Testis (tissue), 2 donors: ENCODE measurements at regions not wholly inside any gene's neighbourhood (a gene's known extent, or its start where the extent isn't known, plus 50 kb on each side); places are given as distances from the start of the nearest gene placed in this dataset.

ENCODE experiments used
- DNase-seq: peaks from one replicate; pipeline ENCODE4 v3.0.0-alpha.2; 2019
- H3K27ac ChIP-seq, 2 donors: fragments of 200-600 bp; sonication (generic); one replicate each; pipeline ENCODE4 v1.5.1; 2019
- H3K27me3 ChIP-seq: fragments of 200-600 bp; sonication (generic); one replicate; pipeline ENCODE4 v1.5.1; 2019
- H3K36me3 ChIP-seq: fragments of 200-600 bp; sonication (generic); one replicate; pipeline ENCODE4 v1.5.1; 2017; ENCODE audit warnings: low read depth; ENCODE audit errors: missing control alignments
- H3K4me1 ChIP-seq: fragments of 200-600 bp; sonication (generic); one replicate; pipeline ENCODE4 v1.5.1; 2019
- H3K4me3 ChIP-seq, 2 donors: fragments of 200-600 bp; sonication (generic); one replicate each; pipeline ENCODE4 v1.5.1; 2017 to 2019
- H3K9me3 ChIP-seq: fragments of 200-600 bp; sonication (generic); one replicate; pipeline ENCODE4 v1.5.1; 2017
- CTCF ChIP-seq, 3 experiments: fragments of 450-650 bp in 2 of 3; fragments of 200-600 bp in 1 of 3; sonication (generic) in 1 of 3; IDR thresholded peaks; one replicate each; pipeline ENCODE4 v1.5.1; 2016 to 2019; ENCODE audit warnings: antibody characterized with exemption in 3 of 3, mild to moderate bottlenecking in 2 of 3, moderate library complexity in 1 of 3
- POLR2A ChIP-seq: fragments of 450-650 bp; IDR thresholded peaks from one replicate; pipeline ENCODE4 v1.6.1; 2017; ENCODE audit warnings: antibody characterized with exemption, mild to moderate bottlenecking, moderate library complexity
- WGBS, 2 donors: methylation state at CpG; one replicate each; pipeline ENCODE4 v1.1.5; 2018; 5-methylcytosine and 5-hydroxymethylcytosine counted together
- intact Hi-C: fragments of 100-400 bp; cut with DNase I; formaldehyde crosslinking; loops from one replicate; pipeline ENCODE4 v1.15.1; 2023; ENCODE audit warnings: low total_unique reads

GRCh38 chr18:67072791-67073190 lies 443.7 kb downstream of the DSEL start:
- H3K4me1 ChIP-seq, result no peaks in the 10 kb centered on the region
- no peak for DNase-seq
- intact Hi-C loops, result no loop called here
- no peak overlapping the region for H3K4me3 ChIP-seq
- WGBS, 2 donors, result 53 to 60% methylated on average over 2 of the region's 2 CpGs
- no peak overlapping the region for H3K27ac ChIP-seq
- no peaks in the 10 kb centered on the region for H3K27me3 ChIP-seq
- no peak for TF ChIP-seq CTCF (IDR thresholded peaks at IDR 0.05)
- no peaks in the 10 kb centered on the region for H3K36me3 ChIP-seq
- H3K9me3 ChIP-seq, result no peaks in the 10 kb centered on the region

GRCh38 chr18:67068608-67069007 lies 447.9 kb downstream of the DSEL start:
- no peaks in the 10 kb centered on the region for H3K36me3 ChIP-seq

GRCh38 chr18:67047334-67047733 lies 443.4 kb upstream of the CDH19 start:
- no peaks in the 10 kb centered on the region for H3K9me3 ChIP-seq
- 55 to 76% methylated on average over 6 of the region's 6 CpGs for WGBS, 2 donors
- no peaks in the 10 kb centered on the region for H3K36me3 ChIP-seq
- H3K4me1 ChIP-seq, result no peaks in the 10 kb centered on the region
- TF ChIP-seq CTCF (IDR thresholded peaks at IDR 0.05) (no peak), POLR2A (no peak)
- intact Hi-C loops, result no loop called here
- no peak for DNase-seq
- H3K27ac ChIP-seq, result no peak overlapping the region
- H3K27me3 ChIP-seq, result no peaks in the 10 kb centered on the region
- no peak overlapping the region for H3K4me3 ChIP-seq

More at GRCh38 chr18:67068608-67069007, 447.9 kb downstream of the DSEL start:
- 44 to 57% methylated on average over 2 of the region's 2 CpGs for WGBS, 2 donors
- Histone ChIP-seq H3K27ac (no peak overlapping the region), H3K27me3 (no peaks in the 10 kb centered on the region), H3K4me1 (no peaks in the 10 kb centered on the region), H3K4me3 (no peak overlapping the region), H3K9me3 (no peaks in the 10 kb centered on the region)
- TF ChIP-seq POLR2A (no peak), CTCF (IDR thresholded peaks at IDR 0.05) (no peak)
- DNase-seq, result no peak
- intact Hi-C loops, result no loop called here

GRCh38 chr18:67043276-67043675 lies 439.4 kb upstream of the CDH19 start:
- H3K4me1 ChIP-seq, result no peaks in the 10 kb centered on the region
- H3K36me3 ChIP-seq, result no peaks in the 10 kb centered on the region
- H3K27ac ChIP-seq, result no peak overlapping the region
- H3K4me3 ChIP-seq, result peak overlapping the region in 1 of 2 donors; percentile 12
- H3K9me3 ChIP-seq, result no peaks in the 10 kb centered on the region
- TF ChIP-seq CTCF (IDR thresholded peaks at IDR 0.05), result no peak
- TF ChIP-seq POLR2A, result no peak
- no peaks in the 10 kb centered on the region for H3K27me3 ChIP-seq
- 57 to 60% methylated on average over 11 of the region's 11 CpGs for WGBS, 2 donors
- DNase-seq, result peak; percentile 55
- intact Hi-C loops, result no loop called here

- intact Hi-C loops, result no loop called here
- H3K36me3 ChIP-seq, result no peaks in the 10 kb centered on the region
Observed at GRCh38 chr18:67041334-67041733, 437.4 kb upstream of the CDH19 start.

More at GRCh38 chr18:67041334-67041733, 437.4 kb upstream of the CDH19 start:
- TF ChIP-seq POLR2A, result no peak
- no peak for TF ChIP-seq CTCF (IDR thresholded peaks at IDR 0.05)
- Histone ChIP-seq H3K4me3 (no peak overlapping the region), H3K27ac (no peak overlapping the region), H3K4me1 (no peaks in the 10 kb centered on the region), H3K27me3 (no peaks in the 10 kb centered on the region), H3K9me3 (no peaks in the 10 kb centered on the region)
- no peak for DNase-seq
- 86 to 87% methylated on average over 2 of the region's 2 CpGs for WGBS, 2 donors
